ENCODE measurements at regions not wholly inside any gene's neighbourhood (a gene's known extent, or its start where the extent isn't known, plus 50 kb on each side); places are given as distances from the start of the nearest gene placed in this dataset.

- SMC1A ChIA-PET (ENCODE audit: uncharacterized antibody, unreplicated experiment): no interaction called here
- DNase-seq (ENCODE audit: low read depth, low spot score): no peak
- FAIRE-seq: no peak
- BruUV-seq (replicated peaks): no TSS peak
- intact Hi-C loops (cut with micrococcal nuclease; ENCODE audit: unreplicated experiment): no loop called here
- CTCF ChIA-PET: no interaction called here
- Histone ChIP-seq H3K27me3 (replicated peaks in 1 of 2; ENCODE audit: control insufficient read depth in 2 of 2, insufficient read depth in 2 of 2, low read length in 1 of 2) (no peaks in the 10 kb centered on the region; a peak in 2 of 4 replicates), H3K4me3 (no peak overlapping the region), H3K36me3 (ENCODE audit: control insufficient read depth in 2 of 2, insufficient read depth in 2 of 2, low read length in 1 of 2) (no peaks in the 10 kb centered on the region), H3K9ac (ENCODE audit: control insufficient read depth, insufficient read depth, low read length) (no peak overlapping the region), H3K9me3 (replicated peaks; ENCODE audit: control insufficient read depth, insufficient read depth, low read length) (no peaks in the 10 kb centered on the region), H3K27ac (ENCODE audit: control insufficient read depth, insufficient read depth) (no peak overlapping the region), H3K4me1 (ENCODE audit: control insufficient read depth, insufficient read depth, low read length) (no peaks in the 10 kb centered on the region), H2AFZ (ENCODE audit: control insufficient read depth, low read depth, low read length) (no peak overlapping the region), H3K4me2 (ENCODE audit: control insufficient read depth, insufficient read depth) (no peak overlapping the region), H4K20me1 (ENCODE audit: control insufficient read depth, insufficient read depth) (no peaks in the 10 kb centered on the region), H3K79me2 (ENCODE audit: control insufficient read depth, insufficient read depth, low read length) (no peaks in the 10 kb centered on the region)
- RAD21 ChIA-PET (ENCODE audit: unreplicated experiment): no interaction called here
- in situ Hi-C loops (cut with MboI): no loop called here
- POLR2A ChIA-PET: no interaction called here
- WGBS (ENCODE audit: insufficient coverage, insufficient replicate concordance, low lambda C conversion rate, missing lambda C conversion rate): 77% methylated on average over 18 of the region's 20 CpGs
- ATAC-seq: peak; percentile 38; the same call in 2 of the 3 replicates
- no peak for TF ChIP-seq ESRRA (IDR thresholded peaks at IDR 0.05; ENCODE audit: low read length)
- no peak for TF ChIP-seq ZNF217 (IDR thresholded peaks at IDR 0.05)
- no peak for TF ChIP-seq SMARCA5 (IDR thresholded peaks at IDR 0.05)
- no peak for TF ChIP-seq BCL11A (IDR thresholded peaks at IDR 0.05; ENCODE audit: low read depth, low read length)
- no peak for TF ChIP-seq TCF12 (IDR thresholded peaks at IDR 0.05; ENCODE audit: low read depth, low read length)
- no peak for TF ChIP-seq HDAC2 (IDR thresholded peaks at IDR 0.05)
- TF ChIP-seq, protein P1, sequence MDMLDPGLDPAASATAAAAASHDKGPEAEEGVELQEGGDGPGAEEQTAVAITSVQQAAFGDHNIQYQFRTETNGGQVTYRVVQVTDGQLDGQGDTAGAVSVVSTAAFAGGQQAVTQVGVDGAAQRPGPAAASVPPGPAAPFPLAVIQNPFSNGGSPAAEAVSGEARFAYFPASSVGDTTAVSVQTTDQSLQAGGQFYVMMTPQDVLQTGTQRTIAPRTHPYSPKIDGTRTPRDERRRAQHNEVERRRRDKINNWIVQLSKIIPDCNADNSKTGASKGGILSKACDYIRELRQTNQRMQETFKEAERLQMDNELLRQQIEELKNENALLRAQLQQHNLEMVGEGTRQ (IDR thresholded peaks at IDR 0.05; ENCODE audit: borderline replicate concordance, low read depth, low read length): no peak
- no peak for TF ChIP-seq NFYB (IDR thresholded peaks at IDR 0.05; ENCODE audit: insufficient read depth, low read depth, low read length)
- no peak for TF ChIP-seq MLLT1 (IDR thresholded peaks at IDR 0.05)
- no peak for TF ChIP-seq BCLAF1 (IDR thresholded peaks at IDR 0.05)
- no peak for TF ChIP-seq SREBF1 (IDR thresholded peaks at IDR 0.05; ENCODE audit: low read length)
- no peak for TF ChIP-seq ZNF207 (IDR thresholded peaks at IDR 0.05; ENCODE audit: borderline replicate concordance)
- no peak for TF ChIP-seq ZNF24 (IDR thresholded peaks at IDR 0.05)
- no peak for TF ChIP-seq GABPA (IDR thresholded peaks at IDR 0.05; ENCODE audit: low read depth)
- TF ChIP-seq CTCF (IDR thresholded peaks at IDR 0.05 in 2 of 3, conservative IDR thresholded peaks at IDR 0.05 in 1 of 3; ENCODE audit: control insufficient read depth in 2 of 3, extremely low read depth in 1 of 3, insufficient read depth in 1 of 3, low read depth in 3 of 3, low read length in 3 of 3): no peak
Observed at GRCh38 chr2:240217431-240218301, 77.2 kb upstream of the OTOS start.

Data from GM12878 (cell line).